WERI-Rb-1 (cell line): ENCODE measurements at regions not wholly inside any gene's neighbourhood (a gene's known extent, or its start where the extent isn't known, plus 50 kb on each side); places are given as distances from the start of the nearest gene placed in this dataset.

Source experiments
- DNase-seq: peaks from one replicate; pipeline ENCODE4 v3.0.0-alpha.2; 2020
- H3K27ac ChIP-seq: fragments of 250-450 bp; sonication (Bioruptor Pico); 2 replicates; pipeline ENCODE4 v1.5.1; 2020; ENCODE audit warnings: mild to moderate bottlenecking, moderate library complexity
- H3K27me3 ChIP-seq: fragments of 250-450 bp; sonication (Bioruptor Pico); 2 replicates; pipeline ENCODE4 v1.5.1; 2021; ENCODE audit warnings: mild to moderate bottlenecking, low read depth, moderate library complexity; ENCODE audit not compliant: insufficient read depth, severe bottlenecking
- H3K36me3 ChIP-seq: fragments of 250-450 bp; sonication (Bioruptor Pico); 2 replicates; pipeline ENCODE4 v1.5.1; 2020; ENCODE audit warnings: mild to moderate bottlenecking, moderate library complexity
- H3K4me3 ChIP-seq: 2 replicates; pipeline ENCODE4 v1.5.1; 2011; ENCODE audit warnings: low read depth, mild to moderate bottlenecking, control low read depth, low read length
- H3K9me3 ChIP-seq: fragments of 250-450 bp; sonication (Bioruptor Pico); 2 replicates; pipeline ENCODE4 v1.5.1; 2021; ENCODE audit warnings: mild to moderate bottlenecking, moderate library complexity; ENCODE audit not compliant: severe bottlenecking
- CTCF ChIP-seq: IDR thresholded peaks from 2 replicates; pipeline ENCODE4 v1.5.1; 2011; ENCODE audit warnings: low read depth, mild to moderate bottlenecking, control low read depth, inconsistent platforms, low read length

- Histone ChIP-seq H3K27me3 (no peaks in the 10 kb centered on the region), H3K27ac (no peak overlapping the region), H3K4me3 (no peak overlapping the region), H3K36me3 (no peaks in the 10 kb centered on the region), H3K9me3 (no peaks in the 10 kb centered on the region)
- DNase-seq = no peak
- TF ChIP-seq CTCF = no peak
These were observed 488.1 kb downstream of the EBF1 start for GRCh38 chr5:158611581-158611980.

DNA sequence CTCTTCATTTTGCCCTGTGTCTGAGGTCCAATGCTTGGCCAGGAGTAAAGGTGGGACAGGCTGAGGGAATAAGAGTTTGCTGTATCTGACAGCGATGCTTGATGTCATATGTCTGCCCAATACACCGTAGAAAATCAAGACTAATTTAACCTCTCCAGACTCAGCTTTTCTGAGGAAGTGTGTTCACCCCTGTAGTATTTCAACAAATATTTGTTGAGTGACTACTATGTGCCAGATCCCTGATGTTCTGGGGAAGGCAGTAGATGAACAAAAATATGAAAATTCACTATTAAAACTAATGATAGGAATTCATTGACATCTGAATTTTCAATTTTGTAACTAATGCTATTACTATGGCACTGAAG lies 489.7 kb downstream of the EBF1 start:
- TF ChIP-seq CTCF = no peak
- no peak overlapping the region for H3K4me3 ChIP-seq
- H3K27me3 ChIP-seq = no peaks in the 10 kb centered on the region
- no peak for DNase-seq
- no peaks in the 10 kb centered on the region for H3K9me3 ChIP-seq
- H3K36me3 ChIP-seq = no peaks in the 10 kb centered on the region
- no peak overlapping the region for H3K27ac ChIP-seq

GRCh38 chr5:158609333-158610050 lies 490.2 kb downstream of the EBF1 start:
- Histone ChIP-seq H3K4me3 (no peak overlapping the region), H3K9me3 (no peaks in the 10 kb centered on the region), H3K36me3 (no peaks in the 10 kb centered on the region), H3K27me3 (no peaks in the 10 kb centered on the region), H3K27ac (no peak overlapping the region)
- no peak for TF ChIP-seq CTCF
- no peak for DNase-seq

- Histone ChIP-seq H3K9me3 (no peaks in the 10 kb centered on the region), H3K27ac (no peak overlapping the region), H3K27me3 (no peaks in the 10 kb centered on the region), H3K36me3 (no peaks in the 10 kb centered on the region), H3K4me3 (no peak overlapping the region)
- no peak for DNase-seq
- TF ChIP-seq CTCF = no peak
These were observed 492.6 kb downstream of the EBF1 start for GRCh38 chr5:158607088-158607487.

DNA sequence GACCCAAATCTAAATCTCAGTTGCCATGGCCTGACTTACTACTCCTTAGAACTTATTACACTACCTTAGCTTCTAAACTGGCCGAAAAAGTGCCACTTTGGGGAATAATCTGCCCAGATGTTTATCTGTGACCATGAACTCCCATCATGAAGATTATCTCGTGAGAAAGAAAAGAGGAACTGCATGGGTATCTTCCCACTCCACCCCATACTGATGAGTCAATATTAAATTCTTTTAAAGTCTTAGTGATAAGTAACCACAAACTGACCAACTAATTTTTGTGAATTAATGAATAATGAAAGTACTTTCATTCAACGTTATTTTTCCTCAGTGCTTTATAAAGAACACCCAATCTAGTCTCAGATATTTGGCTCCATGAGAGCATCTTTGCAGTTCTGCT lies 493.5 kb downstream of the EBF1 start:
- Histone ChIP-seq H3K36me3 (no peaks in the 10 kb centered on the region), H3K27ac (no peak overlapping the region), H3K9me3 (no peaks in the 10 kb centered on the region), H3K4me3 (no peak overlapping the region), H3K27me3 (no peaks in the 10 kb centered on the region)
- TF ChIP-seq CTCF = no peak
- no peak for DNase-seq

DNA sequence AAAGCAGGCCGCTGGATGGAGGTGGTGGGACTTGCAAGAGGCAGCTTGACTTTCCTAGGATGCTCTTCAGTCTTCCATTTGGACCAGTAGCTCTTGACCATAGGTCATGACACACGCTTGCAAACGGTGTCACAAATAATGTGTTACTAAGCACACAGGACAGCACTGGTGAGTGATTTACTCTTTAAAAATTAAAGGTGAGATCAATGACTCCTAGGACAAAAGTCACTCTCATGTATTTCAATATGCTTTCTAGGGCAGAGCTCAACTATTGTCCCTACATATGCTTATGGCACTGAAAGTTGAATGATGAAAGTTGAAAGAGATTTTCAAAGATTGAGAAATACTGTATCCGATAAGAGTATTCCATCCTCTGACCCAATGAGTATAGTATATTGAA lies 496.7 kb downstream of the EBF1 start:
- no peak for TF ChIP-seq CTCF
- DNase-seq = no peak
- no peak overlapping the region for H3K4me3 ChIP-seq

More for the DNA sequence above, 496.7 kb downstream of the EBF1 start:
- Histone ChIP-seq H3K27me3 (no peaks in the 10 kb centered on the region), H3K27ac (no peak overlapping the region), H3K9me3 (no peaks in the 10 kb centered on the region), H3K36me3 (no peaks in the 10 kb centered on the region)
